Adipocyte (in vitro differentiated cells): ENCODE measurements at regions not wholly inside any gene's neighbourhood (a gene's known extent, or its start where the extent isn't known, plus 50 kb on each side); places are given as distances from the start of the nearest gene placed in this dataset.

ENCODE experiments used
- DNase-seq: peaks from one replicate; pipeline ENCODE4 v3.0.0-alpha.2; 2015; ENCODE audit warnings: low read depth
- H3K27me3 ChIP-seq: replicated peaks from 2 replicates; pipeline ENCODE4 v1.7.0; 2013; ENCODE audit warnings: mild to moderate bottlenecking, low read length, moderate library complexity; ENCODE audit not compliant: control insufficient read depth, insufficient read depth
- H3K36me3 ChIP-seq: 2 replicates; pipeline ENCODE4 v1.7.0; 2013; ENCODE audit warnings: low read length, mild to moderate bottlenecking, moderate library complexity; ENCODE audit not compliant: control insufficient read depth, insufficient read depth, severe bottlenecking
- H3K4me1 ChIP-seq: 2 replicates; pipeline ENCODE4 v1.7.0; 2013; ENCODE audit warnings: mild to moderate bottlenecking, low read length, moderate library complexity; ENCODE audit not compliant: control insufficient read depth, insufficient read depth
- H3K4me3 ChIP-seq: 2 replicates; pipeline ENCODE4 v1.7.0; 2013; ENCODE audit warnings: mild to moderate bottlenecking, low read length, moderate library complexity
- H3K9ac ChIP-seq: 2 replicates; pipeline ENCODE4 v1.7.0; 2013; ENCODE audit warnings: mild to moderate bottlenecking, low read length, moderate library complexity
- H3K9me3 ChIP-seq: 2 replicates; pipeline ENCODE4 v1.7.0; 2013; ENCODE audit warnings: mild to moderate bottlenecking, low read length, moderate library complexity; ENCODE audit not compliant: control insufficient read depth

DNA sequence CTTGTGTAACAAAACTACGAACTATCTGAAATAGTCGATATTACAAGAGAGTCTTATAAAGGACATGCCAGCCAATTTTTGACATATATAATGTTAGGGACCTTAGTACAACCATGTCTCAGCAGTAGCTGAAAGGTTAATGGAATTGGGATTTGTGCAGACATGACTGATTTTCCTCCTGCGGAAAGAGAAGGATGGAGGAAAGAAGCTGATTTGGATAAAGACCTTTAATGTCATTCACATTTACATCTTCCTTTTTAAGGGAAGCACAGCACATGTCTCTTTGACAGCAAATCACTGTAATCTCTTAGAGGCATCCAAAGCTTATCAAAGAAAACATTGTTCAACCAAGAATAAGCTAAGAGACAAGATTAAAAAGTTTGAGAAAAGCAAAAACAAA, 1976.2 kb upstream of the IGFBP7 start:
- H3K4me3 ChIP-seq: no peak overlapping the region
- DNase-seq: no peak
- no peaks in the 10 kb centered on the region for H3K4me1 ChIP-seq
- H3K36me3 ChIP-seq: no peaks in the 10 kb centered on the region
- no peaks in the 10 kb centered on the region for H3K27me3 ChIP-seq
- H3K9me3 ChIP-seq: no peaks in the 10 kb centered on the region
- H3K9ac ChIP-seq: no peak overlapping the region

DNA sequence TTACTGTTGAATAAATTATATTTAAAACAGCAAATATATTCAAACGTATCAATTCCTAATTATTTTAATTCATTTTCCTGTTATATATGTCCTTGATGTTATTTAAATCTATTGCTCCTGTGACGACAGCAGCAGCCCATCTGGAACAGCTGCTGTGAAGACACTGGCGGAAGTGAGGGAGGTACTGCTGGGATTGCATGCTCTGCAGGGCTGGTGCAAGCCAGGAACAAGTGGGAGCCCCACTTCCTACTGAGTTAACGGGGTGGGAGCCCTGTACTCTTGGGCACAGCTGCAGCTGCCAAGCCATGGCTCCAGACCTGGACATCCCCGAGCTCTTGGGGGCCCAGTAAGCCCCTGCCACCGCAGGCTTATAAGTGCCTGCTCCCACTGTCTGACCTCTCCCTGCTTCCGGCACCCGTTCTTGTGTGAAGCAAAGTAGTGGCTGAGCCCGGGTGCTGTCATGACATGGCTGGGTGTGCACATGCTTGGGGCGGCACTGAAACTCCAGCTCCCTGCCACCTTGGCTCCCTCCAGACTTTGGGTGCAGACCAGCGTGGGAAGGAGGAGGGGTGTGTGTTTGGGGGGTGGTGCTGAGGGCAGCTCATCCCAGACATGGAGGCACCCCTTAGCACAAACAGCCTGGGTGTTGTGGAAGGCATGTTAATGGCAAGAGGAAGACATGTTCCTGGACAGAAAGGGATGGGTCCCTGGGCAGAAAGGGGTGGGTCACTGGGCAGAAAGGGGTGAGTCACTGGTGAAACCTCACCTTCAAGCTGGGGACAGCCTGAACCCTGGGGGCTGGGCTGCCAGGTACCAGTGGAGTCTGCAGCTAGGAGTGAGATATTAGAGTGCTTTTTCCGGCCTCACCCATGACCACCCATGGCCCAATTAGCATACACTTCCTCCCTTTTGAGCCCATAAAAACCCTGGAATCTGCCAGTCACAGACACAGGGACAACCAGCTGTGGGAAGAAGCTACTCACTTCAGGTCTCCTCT, 1981.3 kb upstream of the IGFBP7 start:
- H3K27me3 ChIP-seq: no peaks in the 10 kb centered on the region
- H3K4me3 ChIP-seq: no peak overlapping the region
- H3K9ac ChIP-seq: no peak overlapping the region
- H3K36me3 ChIP-seq: no peaks in the 10 kb centered on the region
- no peaks in the 10 kb centered on the region for H3K4me1 ChIP-seq
- H3K9me3 ChIP-seq: no peaks in the 10 kb centered on the region
- DNase-seq: no peak

DNA sequence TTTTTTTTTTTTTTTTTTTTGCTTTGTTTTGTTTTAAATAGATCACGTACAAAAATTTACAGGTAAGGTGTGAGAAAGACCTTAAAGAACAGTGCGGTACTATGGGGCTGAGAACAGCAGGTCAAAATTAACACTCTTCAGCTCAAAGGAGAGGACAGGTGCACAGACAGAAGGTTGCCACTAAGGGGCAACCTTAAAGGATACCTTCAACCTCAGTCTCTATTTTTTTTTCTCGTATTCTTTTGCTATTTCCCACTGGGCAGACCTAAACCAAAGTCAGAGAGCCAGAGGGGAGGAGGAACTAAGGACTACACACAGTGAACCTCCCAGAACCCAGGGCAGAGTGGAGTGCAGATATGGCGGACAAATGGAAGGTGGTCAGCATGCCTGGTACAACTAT, 1984.3 kb upstream of the IGFBP7 start:
- Histone ChIP-seq H3K9ac (no peak overlapping the region), H3K9me3 (no peaks in the 10 kb centered on the region), H3K4me1 (no peaks in the 10 kb centered on the region), H3K4me3 (no peak overlapping the region), H3K36me3 (no peaks in the 10 kb centered on the region), H3K27me3 (no peaks in the 10 kb centered on the region)
- no peak for DNase-seq

DNA sequence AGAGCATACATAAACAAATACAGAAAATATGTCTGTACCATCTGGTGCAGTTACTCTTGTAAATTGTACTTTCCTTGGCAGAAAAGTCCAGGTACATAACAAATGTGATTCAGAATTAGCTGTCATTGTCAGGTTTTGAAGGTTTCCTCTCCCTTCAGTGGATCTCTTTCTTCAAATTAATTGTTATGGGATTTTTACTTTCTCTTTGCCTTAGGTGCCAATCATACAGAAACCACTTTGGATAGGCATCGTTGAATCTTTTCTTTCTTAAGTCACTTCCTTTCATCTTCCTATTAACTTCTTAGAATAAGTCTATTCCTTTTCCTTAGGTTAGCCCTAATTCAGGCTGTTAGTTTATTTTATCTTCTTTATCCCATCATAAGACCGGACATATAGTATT, 1992.1 kb upstream of the IGFBP7 start:
- no peak for DNase-seq
- Histone ChIP-seq H3K36me3 (no peaks in the 10 kb centered on the region), H3K9me3 (no peaks in the 10 kb centered on the region), H3K27me3 (no peaks in the 10 kb centered on the region), H3K4me1 (no peaks in the 10 kb centered on the region), H3K4me3 (no peak overlapping the region), H3K9ac (no peak overlapping the region)

DNA sequence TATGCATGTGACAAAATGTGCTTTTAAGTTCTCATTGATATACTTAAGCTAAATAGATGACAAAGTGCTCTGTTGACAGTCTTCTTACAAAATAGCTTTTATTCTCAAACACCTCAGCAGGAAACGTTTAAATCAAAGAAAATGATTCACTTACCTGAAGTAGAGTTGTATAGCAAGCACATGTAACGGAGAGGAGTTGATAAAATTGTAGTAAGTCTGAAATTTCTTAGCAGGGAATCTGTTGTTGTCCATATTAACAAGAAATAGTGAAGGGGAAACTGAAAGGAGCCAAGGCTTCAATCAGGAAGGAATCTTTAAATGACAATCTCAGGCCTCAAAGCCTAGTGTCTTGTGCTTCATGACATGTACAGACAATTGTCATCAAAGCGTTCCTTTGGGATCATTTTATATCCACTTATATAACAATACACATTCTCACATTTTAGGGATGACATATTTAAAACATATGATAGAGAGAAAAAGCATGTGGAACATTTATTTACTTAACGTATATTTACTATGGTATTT, 2010.2 kb upstream of the IGFBP7 start:
- no peak for DNase-seq
- Histone ChIP-seq H3K4me3 (no peak overlapping the region), H3K9ac (no peak overlapping the region), H3K36me3 (no peaks in the 10 kb centered on the region), H3K4me1 (no peaks in the 10 kb centered on the region), H3K27me3 (no peaks in the 10 kb centered on the region), H3K9me3 (no peaks in the 10 kb centered on the region)

DNA sequence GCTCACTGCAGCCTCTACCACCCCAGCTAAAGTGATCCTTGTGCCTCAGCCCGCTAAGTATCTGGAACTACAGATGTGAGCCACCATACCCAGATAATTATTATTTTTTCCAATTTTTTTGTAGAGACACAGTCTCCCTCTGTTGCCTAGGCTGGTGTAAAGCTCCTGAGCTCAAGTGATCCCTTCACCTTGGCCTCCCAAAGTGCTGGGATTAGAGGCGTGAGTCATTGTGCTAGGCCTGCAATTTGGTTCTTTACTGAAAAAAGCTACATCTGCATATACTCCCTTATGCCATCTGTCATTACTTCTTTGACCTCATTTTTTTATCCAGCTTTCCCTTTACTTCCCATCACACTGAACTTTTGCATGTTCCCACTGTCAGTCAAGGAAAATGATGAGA, 2012.4 kb upstream of the IGFBP7 start:
- Histone ChIP-seq H3K9me3 (no peaks in the 10 kb centered on the region), H3K4me3 (no peak overlapping the region), H3K27me3 (no peaks in the 10 kb centered on the region), H3K4me1 (no peaks in the 10 kb centered on the region), H3K9ac (no peak overlapping the region), H3K36me3 (no peaks in the 10 kb centered on the region)
- DNase-seq: no peak

DNA sequence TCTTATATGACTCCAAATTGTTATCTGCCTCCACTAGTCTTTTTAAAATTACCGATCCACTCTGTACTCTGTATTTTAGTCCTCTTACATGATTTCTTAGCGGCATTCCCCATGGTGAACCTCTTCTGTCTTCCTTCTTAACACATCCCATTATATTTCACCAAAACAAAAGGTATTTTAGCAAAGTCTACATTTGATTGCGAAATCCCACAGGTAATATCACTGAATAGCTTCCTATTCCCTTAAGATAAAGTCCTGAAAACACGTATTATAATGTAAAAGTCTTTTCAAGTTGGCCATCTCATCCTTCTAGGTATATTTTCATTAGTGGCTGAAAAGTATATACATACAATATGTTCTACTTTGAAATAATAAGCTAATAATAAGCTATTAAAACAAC, 2016.0 kb upstream of the IGFBP7 start:
- no peak overlapping the region for H3K9ac ChIP-seq
- no peaks in the 10 kb centered on the region for H3K9me3 ChIP-seq

DNA sequence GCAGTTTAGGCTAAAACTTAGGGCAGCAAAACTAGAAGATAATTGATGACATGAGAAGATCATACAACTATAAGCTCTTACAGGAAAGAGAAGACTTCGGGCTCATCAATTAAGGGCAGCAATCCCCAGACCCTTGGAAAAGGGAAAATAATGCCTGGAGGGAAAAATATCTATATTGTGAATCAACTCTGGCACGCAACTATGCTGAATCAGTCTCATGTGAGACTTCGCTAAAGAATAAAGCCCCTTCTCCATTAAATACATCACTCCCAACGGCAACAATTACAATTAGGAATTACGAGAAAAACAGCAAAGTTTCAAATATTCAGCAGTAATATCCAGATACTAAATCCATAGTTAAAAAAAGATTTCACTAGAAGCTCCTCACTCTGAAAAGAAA, 2016.8 kb upstream of the IGFBP7 start:
- no peaks in the 10 kb centered on the region for H3K36me3 ChIP-seq
- H3K9ac ChIP-seq: no peak overlapping the region
- peaks cover 3% of the 10 kb centered on the region for H3K4me1 ChIP-seq
- no peaks in the 10 kb centered on the region for H3K27me3 ChIP-seq
- DNase-seq: no peak
- no peak overlapping the region for H3K4me3 ChIP-seq
- H3K9me3 ChIP-seq: no peaks in the 10 kb centered on the region

More for the DNA sequence above, 2016.0 kb upstream of the IGFBP7 start:
- peaks cover 3% of the 10 kb centered on the region for H3K4me1 ChIP-seq
- no peak overlapping the region for H3K4me3 ChIP-seq
- no peak for DNase-seq
- no peaks in the 10 kb centered on the region for H3K27me3 ChIP-seq
- H3K36me3 ChIP-seq: no peaks in the 10 kb centered on the region

DNA sequence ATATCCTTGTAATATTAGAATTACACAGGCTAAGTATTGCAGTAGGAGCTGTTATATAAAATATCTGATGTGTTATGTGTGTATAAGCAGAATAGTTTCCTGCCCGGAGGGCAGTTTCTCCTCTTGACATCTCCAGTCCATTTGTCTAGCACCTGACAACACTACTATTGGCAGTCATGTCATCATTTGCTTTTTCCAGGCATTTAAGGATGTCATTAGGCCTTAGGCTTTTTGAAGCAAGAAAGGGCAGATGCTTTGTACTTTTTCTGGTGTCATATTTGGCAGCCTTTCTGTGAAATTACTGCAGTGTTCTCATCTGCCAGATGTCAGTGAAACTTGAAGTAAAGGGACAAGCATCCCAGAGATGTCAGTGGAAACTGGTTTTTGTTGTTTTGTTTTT, 2017.6 kb upstream of the IGFBP7 start:
- Histone ChIP-seq H3K9ac (no peak overlapping the region), H3K9me3 (no peaks in the 10 kb centered on the region), H3K4me1 (peaks cover 3% of the 10 kb centered on the region), H3K4me3 (no peak overlapping the region), H3K36me3 (no peaks in the 10 kb centered on the region), H3K27me3 (no peaks in the 10 kb centered on the region)
- no peak for DNase-seq

DNA sequence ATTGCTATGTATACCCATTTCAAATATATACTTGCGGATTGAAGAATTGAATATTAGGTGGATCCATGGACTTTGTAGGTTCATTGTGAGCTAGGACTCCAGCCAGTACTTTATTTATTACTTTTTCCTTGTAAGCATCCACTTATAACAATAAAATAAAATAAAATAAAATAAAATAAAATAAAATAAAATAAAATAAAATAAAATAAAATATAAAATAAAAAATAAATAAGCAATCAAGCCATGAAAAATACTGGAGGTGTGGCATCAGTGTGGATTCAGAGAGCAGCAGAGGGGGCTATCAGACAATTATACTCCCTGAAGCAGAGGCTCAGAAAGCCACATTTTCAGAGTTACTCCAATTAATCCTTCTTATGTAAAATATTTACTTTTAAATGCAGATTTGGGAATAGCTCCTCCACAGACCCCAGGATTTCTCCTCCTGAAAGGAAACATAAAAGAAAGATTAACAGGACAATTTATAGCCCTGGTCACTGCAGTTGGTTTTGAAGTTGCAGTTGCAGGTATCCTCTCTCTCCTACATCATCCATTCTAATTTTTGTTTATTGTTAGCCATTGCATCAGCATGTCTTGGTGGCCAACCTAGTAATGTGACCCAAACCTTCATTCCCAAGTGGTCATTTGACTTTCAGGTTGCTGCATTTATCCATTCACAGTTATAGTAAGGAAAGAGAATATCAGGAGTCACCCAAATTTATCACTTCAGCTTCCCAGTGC, 2025.2 kb upstream of the IGFBP7 start:
- H3K4me1 ChIP-seq: peaks cover 3% of the 10 kb centered on the region
- no peaks in the 10 kb centered on the region for H3K36me3 ChIP-seq
- no peak overlapping the region for H3K9ac ChIP-seq
- H3K9me3 ChIP-seq: no peaks in the 10 kb centered on the region
- H3K27me3 ChIP-seq: no peaks in the 10 kb centered on the region
- DNase-seq: no peak
- no peak overlapping the region for H3K4me3 ChIP-seq

DNA sequence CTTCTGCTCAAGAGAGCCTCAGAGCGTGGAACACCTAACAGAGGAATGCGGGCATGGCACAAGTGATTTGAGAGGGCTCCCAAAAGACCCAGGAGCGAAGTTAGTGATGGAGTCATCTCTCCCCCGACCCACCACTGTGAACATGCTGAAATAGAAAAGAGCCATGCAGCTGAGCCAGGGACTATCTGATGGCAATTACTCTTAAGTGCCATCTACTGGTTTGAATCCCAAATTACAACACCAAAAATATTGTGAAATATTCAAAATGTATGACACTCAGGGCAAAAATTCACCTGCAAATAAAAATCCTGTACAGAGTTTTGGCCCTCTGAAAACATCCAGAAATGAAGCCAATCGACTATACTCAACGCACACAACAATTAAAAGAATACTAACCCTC, 2038.9 kb upstream of the ADGRL3 start:
- no peak overlapping the region for H3K9ac ChIP-seq
- peak; percentile 0 for DNase-seq
- H3K4me1 ChIP-seq: no peaks in the 10 kb centered on the region
- no peak overlapping the region for H3K4me3 ChIP-seq
- no peaks in the 10 kb centered on the region for H3K27me3 ChIP-seq
- no peaks in the 10 kb centered on the region for H3K36me3 ChIP-seq
- no peaks in the 10 kb centered on the region for H3K9me3 ChIP-seq
